Right renal pelvis (tissue), 4 donors: ENCODE measurements at regions not wholly inside any gene's neighbourhood (a gene's known extent, or its start where the extent isn't known, plus 50 kb on each side); places are given as distances from the start of the nearest gene placed in this dataset.

Source experiments
- DNase-seq, 4 donors: peaks; one replicate each; pipeline ENCODE4 v3.0.0-alpha.2; 2013; ENCODE audit warnings: low read depth in 4 of 4, low spot score in 3 of 4, missing footprints in 1 of 4

DNA sequence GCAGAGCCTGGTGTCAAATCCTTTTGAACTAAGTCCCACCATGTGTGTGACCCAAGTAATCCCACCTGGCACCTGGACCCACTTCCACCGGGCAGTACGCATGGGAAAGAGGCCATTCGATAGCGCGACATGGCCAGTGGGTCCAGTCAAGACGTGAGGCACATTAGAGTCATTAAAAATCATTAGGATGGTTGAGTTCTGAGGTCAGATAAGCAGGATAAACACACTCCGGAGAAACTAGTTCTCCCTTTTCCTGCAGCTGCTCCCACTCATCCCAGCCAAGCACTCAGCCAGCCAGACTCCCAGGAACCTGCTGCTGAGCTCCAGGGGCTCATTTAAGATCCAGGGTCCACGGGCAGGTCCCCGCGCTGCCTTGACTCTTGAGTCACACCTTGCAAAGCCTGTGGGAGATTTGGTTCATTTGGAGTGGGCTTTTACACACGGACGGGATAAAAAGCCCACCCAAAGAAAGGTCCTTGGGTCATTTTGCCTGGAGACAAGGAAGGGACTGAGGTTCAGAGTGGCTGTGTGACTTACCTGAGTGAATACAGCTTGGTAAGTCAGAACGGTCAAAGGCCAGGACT, 313.9 kb downstream of the BCL11B start:
- no peak for DNase-seq

DNA sequence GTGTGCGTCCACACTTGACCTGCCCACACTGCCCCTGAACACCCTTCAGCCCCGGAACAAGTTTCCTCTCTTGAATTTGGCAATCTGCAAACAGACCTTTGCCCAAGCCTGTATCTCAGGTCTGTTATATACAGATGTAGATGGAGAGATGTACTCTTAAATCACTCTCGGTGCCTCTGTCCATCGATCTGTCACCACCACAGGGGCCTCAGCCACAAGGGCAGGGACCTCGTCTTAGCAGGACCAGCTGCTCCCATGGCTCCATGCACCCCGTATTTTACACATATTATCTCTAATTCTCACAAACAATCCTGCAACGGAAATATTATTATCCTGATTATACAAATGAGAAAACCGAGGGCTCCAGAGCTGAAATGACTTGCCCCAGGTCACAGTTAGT, 313.4 kb downstream of the BCL11B start:
- DNase-seq = no peak

DNA sequence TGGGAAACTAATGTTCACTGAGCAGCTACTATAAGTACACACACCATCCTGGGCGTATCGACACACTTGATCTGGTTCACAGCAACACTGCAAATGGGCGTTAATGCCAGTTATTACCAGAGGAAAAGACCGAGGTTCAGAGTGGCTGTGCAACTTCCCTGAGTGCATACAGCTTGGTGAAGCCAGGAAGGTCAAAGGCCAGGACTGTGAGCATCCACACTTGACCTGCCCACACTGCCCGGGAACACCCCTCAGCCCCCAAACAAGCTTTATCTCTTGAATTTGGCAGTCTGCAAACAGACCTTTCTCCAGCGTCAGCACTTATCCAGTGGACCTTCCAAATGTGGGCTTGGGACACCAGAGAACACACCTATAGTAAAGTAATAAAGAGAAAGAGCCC, 312.6 kb downstream of the BCL11B start:
- no peak for DNase-seq

DNA sequence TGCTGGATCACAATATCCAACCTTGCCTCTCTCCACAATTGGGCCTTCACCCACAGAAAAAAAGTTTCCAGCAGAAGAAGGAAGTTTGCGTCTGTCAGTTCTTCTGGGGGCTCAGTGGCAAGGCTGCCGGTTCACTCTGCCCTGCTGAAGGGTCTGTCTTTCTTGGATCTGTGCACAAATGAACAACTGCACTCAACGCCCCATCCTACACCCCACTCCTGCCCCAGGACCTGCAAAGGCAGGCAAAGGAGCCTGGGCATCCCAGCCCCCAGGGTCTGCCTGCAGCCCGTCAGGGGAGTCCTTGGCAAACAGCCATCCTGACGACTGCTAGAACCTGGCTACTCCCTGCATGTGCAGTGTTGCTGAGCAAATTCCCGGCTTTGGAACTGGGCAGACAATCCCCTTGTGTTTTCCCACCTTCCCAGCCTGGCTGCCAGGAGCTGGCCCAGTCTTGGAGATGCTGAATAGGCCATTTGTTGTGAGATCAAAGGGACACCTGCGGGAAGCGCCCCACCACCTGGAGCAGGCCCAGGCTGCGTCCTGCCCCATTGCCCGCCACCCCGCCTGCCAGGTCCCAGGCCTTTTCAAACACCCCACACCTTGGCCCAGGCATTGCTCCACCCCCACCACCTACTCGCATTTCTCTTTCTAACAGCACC, 311.9 kb downstream of the BCL11B start:
- peak in 1 of 4 donors; percentile 6 for DNase-seq

DNA sequence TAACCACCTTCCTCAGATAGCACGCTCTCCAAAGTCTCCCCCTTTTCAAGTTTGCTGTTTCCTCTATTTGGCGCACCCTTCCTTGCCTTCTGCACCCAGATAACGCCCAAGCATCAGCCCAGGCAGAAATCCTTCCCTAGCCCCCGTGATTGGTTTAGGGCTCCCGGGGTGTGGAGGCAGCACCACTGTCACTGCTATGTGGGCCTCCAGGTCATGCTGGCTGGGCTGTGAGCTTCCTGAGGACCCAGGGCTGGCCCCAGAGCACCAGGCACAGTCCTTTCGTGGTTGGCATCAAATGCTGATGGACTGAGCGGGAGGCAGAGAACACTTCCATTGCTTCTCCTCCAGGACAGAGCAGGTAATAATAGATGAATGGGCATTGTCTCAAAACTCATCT, 311.4 kb downstream of the BCL11B start:
- DNase-seq = no peak

DNA sequence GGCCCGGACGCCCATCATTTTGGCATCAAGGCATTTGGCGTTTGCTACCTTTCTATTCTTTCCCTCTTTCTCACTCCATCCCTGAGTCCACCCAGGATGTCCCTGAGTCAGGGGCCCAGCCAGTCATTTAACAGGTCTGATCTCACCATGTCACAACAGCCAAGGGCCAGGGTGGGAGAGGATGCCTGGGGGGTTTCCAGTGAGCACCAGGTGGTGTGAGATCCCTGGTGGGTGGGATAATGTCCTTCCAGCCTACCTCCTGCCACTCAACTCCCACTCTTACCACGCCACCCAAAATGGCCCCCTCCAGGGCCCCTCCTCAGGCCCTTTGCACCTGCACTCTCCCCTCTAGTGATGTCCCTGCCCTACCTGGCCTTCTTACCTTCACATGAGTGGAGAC, 310.8 kb downstream of the BCL11B start:
- no peak for DNase-seq

DNA sequence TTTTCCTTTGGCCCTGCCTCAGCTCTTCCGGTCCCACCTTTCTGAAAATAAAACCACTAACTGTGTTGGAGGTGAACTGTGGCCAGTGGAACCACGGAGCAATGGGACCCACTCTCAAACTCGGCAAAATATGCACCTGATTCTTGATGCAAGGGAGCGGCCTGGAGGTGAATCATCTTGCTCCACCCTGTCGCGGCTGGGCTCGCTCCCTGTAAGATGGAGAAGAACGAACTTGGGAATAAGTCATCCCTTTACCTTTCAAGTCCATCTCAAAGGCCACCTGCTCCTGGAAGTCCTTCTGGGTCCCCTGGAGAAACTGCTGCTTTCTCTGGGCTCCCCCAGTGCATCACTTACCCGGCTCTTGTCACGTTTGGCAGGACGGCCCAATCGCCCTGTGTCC, 309.9 kb downstream of the BCL11B start:
- DNase-seq = no peak

DNA sequence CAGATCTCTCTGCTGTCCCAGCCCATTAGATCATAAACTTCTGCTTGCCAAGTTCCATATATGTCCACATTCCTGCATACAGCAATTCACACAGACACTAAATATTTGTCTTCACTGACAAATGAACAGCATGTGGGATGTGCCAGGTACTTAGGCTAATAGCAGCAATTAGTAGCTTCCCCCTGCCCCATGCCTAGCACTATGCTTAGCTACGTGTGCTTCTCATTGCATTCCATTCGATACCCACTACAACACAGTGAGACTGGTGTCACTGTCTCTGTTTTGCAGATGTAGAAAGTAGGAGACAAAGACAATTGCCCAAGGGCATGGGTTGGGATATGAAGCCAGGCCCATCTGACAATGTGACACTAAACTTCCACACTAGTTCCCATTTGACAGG, 308.4 kb downstream of the BCL11B start:
- DNase-seq = no peak

DNA sequence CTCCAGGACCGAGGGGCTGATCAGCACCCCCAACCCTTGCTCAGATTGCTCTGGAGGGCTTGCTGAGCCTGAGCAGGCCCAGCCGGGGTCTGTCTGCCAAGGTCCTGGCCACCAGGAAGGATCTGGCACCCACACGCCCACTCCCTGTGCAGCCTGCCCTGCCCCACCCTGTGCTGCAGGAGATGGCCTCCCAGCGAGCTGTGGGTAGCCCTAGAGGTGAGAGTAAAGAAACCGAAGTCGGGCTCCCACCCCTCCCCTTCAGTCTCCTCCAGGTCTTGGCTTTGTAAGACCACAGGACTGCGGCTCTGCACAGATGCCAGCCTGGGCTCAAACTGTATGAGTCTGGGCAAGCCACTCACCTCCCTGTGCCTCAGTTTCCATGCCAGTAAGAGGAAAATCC, 307.8 kb downstream of the BCL11B start:
- no peak for DNase-seq

DNA sequence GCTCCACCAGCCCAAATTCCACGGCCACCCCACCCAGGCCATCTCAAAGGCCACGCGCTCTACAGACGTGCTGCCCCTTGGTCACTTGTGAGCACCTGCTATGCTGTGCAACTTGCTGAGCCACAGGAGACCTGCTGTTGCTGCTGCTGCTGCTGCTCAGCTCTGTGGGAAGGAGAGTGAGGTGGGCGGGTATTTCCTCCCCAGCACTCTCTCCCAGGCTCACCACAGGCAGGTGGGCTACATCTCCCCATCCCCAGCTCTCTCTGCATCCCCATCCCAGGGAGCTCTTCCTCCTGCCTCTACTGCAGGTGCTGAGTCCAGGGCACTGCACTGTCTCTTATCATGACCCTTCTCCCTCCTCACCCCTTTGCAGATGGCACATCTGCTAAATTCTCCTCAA, 306.9 kb downstream of the BCL11B start:
- DNase-seq = no peak

DNA sequence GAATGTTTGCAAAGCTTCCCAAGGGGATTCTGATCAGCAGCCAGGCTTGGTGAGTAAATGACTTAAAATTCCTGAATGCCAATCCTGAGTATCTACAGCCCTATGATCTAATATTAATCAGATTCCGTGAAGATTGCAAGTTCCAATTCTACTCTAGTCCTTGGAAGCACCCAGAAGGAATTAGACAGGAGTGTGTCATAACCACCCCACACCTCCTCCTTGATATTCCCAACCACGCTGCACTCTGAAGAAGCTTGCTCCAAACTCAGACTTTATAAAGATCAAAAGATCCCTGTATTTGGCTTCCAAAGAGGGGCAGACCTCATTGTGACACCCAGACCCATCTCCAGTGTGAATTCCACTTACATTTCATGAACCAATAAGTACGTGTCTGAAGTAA, 306.0 kb downstream of the BCL11B start:
- DNase-seq = no peak

DNA sequence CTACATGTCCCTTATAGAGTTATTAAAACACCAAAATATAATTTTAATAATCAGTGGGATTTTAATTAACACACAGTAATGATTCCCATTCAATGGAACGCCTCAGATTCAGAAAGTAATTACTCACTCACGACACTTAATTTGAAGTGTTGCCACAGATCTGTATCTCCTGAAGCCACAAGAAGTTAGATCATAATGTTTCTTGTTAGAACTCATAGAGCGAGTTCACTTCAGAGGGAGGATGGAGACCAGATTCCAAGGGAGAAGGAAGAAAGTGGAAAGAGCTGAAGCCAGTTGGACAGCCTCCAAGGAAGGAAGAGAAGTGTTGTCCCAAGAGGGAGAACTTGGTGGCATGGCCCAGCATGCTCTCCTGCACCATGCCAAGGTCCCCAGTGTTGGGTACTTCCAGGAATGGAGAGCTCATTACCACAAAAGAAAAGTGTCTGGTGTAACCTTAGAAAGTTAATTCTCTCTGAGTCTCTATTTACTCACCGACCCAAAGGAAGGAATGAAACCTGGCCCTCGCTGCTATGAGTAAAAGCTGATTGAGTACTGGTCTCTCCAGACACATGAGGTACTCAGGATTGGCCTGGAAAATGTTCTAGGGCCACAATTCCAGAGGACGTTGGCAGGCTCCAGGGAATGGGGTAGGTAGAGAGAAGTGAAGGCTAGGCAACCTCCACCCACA, 305.4 kb downstream of the BCL11B start:
- DNase-seq = no peak

DNA sequence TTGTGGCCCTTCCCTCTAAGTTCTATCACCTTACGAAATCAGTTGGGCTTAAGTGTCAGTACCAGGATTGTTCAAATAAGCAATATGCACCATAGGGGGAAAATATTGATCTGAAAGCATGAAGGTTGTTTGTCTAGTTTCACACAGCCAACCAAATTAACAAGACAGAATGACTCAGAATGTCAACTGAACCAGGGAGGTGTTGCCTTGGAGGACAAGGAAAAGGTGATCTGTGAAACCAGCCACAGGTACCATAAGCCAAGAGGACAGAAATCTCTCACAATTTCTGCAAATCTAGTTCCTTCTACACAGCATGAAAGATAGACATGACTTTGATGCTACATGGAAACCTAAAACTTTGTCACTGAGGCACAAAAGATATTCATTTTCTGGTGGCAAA, 297.9 kb downstream of the BCL11B start:
- DNase-seq = no peak

DNA sequence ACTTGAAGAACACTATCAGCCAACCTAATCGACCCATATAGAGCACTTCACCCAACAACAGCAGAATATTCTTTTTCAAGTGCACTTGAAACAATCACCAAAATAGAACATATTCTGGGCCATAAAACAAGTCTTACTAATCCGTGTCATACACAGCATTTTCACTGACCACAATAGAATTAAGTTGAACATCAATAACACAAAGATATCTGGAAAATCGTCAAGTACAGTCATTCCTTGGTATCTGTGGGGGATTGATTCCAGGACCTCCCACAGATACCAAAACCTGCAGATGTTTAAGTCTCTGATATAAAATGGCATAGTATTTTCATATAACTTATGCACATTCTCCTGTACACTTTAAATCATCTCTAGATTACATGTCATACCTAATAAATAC, 295.7 kb downstream of the BCL11B start:
- no peak for DNase-seq

DNA sequence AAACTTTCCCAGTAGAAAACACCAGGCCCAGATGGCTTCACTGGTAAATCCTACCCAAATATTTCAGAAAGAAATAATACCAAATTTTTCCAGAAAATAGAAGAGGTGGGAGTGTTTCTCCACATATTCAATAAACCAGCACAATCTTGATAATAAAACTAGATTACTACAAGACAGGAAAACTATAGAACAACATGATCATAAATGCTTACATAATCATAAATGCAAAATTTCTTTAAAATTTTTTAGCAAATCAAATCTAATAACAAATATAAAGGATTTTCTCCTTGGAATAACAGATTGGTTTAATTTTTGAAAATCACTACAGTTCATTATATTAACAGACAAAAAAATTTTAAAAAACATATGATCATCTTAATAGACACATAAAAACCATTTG, 294.5 kb downstream of the BCL11B start:
- DNase-seq = no peak

DNA sequence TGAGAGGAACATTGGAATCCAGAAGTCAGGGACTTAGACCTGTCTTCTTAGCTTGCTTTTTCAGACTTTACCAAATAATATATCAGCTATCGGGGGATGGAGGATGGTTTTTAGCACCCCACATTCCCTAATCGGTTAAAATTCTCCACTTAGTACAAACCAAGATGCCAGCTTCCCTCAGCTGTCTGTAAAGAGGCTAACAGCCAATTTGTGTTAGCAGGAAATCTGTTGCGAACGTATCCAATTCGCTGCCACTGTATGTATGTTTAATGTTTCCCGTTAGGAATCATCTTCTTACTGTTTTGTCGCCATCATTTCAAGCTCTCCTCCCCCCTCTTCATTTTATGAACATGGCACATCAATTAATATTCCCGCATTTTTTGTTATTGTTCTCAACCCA, 289.0 kb downstream of the BCL11B start:
- no peak for DNase-seq

DNA sequence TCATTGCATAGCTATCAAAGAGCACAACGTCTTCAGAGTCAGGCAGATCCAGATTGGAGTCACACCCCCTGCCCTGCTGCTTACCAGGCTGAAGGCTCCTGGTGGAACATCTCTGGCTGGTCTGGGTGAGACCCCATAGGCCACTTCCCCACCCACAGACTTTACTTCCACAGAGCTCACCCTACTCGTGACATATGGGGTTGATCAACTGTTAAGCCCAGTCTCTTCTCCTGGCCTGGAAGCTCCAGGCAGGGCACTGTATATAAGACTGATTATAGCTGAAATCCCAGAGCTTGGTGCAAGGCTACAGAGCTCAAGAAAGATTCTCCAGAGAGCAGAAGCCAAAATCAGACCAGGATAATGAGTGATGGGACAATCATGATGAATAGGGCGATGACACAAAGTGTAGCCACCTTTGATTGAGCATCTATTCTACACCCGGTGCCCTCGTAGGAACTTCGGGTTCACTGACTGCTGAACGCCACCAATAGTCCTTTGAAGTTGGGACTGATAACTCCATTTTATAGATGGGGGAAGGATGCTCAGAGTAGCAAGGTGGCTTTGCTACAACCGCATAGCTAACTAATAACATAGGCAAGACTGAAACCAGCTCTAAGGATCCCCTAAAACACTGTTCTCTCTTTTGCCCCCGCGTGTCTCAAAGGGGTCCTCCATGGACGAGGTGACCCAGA, 287.8 kb downstream of the BCL11B start:
- DNase-seq = no peak

DNA sequence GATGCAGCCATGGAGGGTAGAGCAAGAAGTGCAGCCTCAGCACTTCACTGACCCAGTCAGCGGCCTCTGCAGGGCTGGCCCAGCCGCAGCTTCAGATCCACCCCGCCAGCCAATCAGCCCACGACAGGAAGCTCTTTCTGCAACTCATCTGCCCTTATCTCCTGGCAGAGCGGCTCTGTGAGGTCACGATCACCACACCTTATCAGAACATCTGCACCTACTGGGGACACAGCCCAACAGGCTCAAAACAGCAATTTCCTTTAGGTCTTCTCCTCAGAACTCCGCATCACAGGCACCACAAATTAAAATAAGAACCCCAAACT, 287.3 kb downstream of the BCL11B start:
- DNase-seq = no peak

DNA sequence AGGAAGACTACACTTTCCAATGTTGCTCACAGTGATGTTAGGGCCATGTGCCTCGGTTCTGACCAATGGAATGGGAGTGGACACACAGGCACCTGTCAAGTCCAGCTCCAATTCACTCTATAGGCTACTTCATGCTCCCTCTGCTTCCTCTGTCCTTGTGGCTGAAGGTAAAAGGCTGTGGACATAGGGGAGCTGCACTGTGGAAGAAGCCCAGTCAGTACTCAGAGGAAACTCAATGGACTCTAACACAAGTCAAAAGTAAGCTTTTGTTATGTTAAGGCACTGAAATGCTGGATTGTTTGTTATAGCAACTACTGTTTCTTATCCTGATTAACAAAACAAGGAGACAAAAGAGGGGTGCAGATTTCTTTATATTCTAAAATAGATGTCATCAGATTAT, 278.2 kb downstream of the BCL11B start:
- no peak for DNase-seq

DNA sequence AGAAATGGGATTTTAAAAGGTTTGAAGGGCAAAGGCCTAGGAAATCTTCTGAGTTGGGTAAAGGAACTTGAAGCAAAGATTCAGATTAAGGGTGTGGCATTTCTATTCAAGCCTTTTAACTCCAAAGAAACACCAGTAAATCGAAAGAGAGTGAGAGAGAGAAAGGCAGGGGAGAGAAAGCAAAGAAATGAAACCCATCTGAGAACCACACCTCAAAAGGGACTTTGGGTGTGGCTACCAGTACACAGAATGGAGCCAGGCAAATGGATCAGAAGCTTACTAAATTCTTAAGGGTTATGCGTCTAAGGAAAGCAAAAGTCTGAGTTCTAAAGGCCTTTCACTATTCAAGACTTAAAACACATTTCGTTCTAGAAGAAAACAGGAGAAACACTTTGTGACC, 277.4 kb downstream of the BCL11B start:
- no peak for DNase-seq

DNA sequence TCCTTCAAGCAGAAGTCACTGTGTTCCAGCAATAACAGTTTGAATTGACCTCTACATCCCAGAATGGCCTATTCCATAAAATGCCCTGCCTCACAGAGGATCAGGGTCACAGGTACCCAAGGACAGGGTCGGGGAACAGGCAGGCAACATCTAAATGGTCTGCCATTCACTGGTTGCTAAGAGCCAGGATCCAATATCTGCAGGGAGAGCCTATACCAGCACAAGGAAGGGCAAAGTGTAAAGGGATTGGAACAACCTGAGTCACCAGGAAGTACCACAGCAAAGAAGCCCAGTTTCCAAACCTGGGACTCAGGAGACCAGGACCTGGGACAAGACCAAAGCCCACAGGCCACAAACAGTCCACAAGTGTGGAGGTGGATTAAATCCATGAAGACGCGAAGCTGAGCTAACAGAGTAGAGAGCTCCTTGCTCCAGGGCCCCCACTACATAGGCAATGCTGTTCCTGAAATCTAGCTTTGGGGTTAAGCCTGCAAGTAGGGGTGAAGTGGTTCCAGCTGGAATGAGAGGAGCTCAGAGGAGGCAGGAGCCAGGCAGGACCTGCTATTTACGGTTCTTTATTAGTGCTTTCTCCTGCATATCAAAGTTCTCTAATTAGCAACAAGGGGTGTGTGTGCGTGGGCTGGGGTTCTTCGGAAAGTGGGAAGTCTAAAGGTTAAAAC, 274.3 kb downstream of the BCL11B start:
- DNase-seq = no peak
